ENCODE measurements at regions not wholly inside any gene's neighbourhood (a gene's known extent, or its start where the extent isn't known, plus 50 kb on each side); places are given as distances from the start of the nearest gene placed in this dataset.

DNA sequence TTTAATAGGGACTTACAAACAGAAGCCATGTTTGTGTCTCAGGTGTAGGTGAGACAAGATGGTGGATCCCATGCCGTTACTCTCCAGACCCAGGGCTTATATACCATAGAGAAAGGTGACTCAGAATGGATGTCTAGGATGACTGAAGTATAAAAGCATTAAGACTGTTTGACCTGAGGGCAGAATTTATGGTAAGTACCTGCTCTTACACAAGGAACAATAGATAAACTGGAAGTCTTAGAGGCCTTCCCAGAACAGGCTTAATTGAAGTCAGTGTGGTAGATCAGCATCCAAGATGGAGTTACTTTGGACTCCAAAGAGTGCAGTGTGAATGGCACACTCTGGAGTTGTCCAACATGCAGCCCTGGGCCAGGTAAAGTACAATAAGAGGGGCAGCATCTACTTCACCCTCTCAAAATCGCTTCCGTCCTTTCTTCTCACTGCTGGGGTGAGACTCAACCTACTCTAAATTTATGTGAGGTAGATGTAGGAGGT, 387.0 kb upstream of the DDI1 start:
- no peak overlapping the region for H3K27ac ChIP-seq (ENCODE audit: low read depth, low read length)
- WGBS, 3 donors = 96 to 97% (median 96%) methylated on average over 3 of the region's 3 CpGs

DNA sequence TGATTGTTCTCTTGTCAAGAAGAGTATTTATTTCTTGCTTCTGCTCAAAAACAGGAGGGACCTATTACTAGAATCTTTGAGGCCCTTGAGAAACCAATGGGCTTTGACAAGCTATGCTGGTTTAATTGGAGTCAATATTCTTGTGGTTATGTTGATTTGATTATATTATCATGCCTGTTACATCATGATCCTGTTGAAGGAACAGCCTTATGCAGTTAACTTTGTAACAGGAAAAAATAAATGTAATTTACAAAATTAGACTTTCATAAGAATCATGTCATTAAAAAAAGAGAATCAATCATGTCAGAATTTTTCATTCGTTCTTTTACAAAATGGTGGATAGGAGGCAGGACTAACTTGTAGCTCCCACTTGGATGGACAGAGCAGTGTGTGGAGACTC, 386.1 kb upstream of the DDI1 start:
- no peak overlapping the region for H3K27ac ChIP-seq (ENCODE audit: low read depth, low read length)
- WGBS, 3 donors = 89 to 96% (median 94%) methylated on average over 1 of the region's 1 CpG

- no peak overlapping the region for H3K27ac ChIP-seq (ENCODE audit: low read depth, low read length)
- WGBS, 3 donors = 82 to 96% (median 91%) methylated on average over 5 of the region's 5 CpGs
Observed at GRCh38 chr11:103651341-103651998, 385.0 kb upstream of the DDI1 start.

GRCh38 chr11:103652013-103652412, 384.4 kb upstream of the DDI1 start:
- no peak overlapping the region for H3K27ac ChIP-seq (ENCODE audit: low read depth, low read length)
- 58 to 92% (median 60%) methylated on average over 1 of the region's 1 CpG for WGBS, 3 donors

DNA sequence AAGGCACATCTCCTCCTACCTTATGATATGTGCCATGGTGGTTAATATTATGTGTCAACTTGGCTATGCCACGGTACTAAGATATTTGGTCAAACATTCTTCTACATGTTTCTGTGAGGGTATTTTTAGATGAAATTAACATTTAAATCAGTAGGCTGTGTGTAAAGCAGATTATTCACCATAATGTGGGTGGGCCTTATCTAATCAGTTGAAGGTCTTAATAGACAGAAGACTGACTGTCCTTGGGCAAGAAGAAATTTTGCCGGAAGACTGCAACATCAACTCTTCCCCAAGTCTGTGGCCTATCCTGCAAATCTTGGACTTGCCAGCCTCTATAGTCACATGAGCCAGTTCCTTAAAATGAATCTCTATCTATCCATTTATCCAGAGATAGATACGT, 380.1 kb upstream of the DDI1 start:
- no peak overlapping the region for H3K27ac ChIP-seq (ENCODE audit: low read depth, low read length)
- WGBS, 3 donors = 95 to 96% (median 96%) methylated on average over 3 of the region's 3 CpGs

GRCh38 chr11:103659206-103659618, 377.2 kb upstream of the DDI1 start:
- no peak overlapping the region for H3K27ac ChIP-seq (ENCODE audit: low read depth, low read length)

DNA sequence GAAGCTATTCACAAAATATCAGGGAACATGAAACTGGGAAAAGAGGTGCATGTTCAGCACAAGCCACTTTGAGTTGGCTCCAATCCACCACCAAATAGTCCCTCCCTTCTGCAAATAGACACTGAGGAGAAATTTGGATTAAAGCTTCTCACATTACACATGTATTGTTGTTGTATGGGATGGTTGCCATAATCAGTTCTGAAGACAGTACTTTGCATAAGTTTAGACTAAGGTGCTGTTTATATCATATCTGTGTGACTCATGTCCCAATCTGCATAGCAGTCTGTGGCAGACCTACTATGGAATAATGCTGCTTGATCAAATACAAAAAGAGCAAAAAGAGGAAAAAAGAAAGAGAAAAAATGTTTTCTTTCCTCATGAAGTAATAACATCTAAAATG, 376.7 kb upstream of the DDI1 start:
- no peak overlapping the region for H3K27ac ChIP-seq (ENCODE audit: low read depth, low read length)

GRCh38 chr11:103661185-103661584, 375.3 kb upstream of the DDI1 start:
- H3K27ac ChIP-seq (ENCODE audit: low read depth, low read length) = no peak overlapping the region

- WGBS, 3 donors = 0% methylated on average over 1 of the region's 1 CpG
- no peak overlapping the region for H3K27ac ChIP-seq (ENCODE audit: low read depth, low read length)
Observed at GRCh38 chr11:103661991-103662390, 374.4 kb upstream of the DDI1 start.

- WGBS, 3 donors = 16 to 38% (median 27%) methylated on average over 2 of the region's 2 CpGs
- H3K27ac ChIP-seq (ENCODE audit: low read depth, low read length) = no peak overlapping the region
Observed at GRCh38 chr11:103662880-103663279, 373.6 kb upstream of the DDI1 start.

DNA sequence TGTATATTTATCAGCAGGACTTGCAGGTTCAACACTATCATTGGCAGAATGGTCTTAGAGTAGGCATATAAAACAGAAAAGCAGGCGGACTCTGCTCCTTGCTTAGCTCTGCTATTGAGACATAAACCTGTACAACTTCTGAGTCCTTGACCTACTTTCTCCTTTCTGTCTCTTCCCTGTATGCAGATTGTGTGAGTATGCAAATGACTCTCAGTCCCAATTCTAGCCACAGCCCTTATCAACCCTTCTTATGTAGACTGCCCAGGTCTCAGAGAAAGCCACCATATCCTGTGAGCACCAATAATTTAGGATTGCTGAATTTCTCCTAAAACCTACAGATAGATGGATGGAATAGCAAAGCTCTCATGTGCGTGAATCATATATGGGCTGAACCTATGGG, 367.6 kb upstream of the DDI1 start:
- WGBS, 3 donors = 71 to 95% (median 80%) methylated on average over 2 of the region's 2 CpGs
- no peak overlapping the region for H3K27ac ChIP-seq (ENCODE audit: low read depth, low read length)

GRCh38 chr11:103671143-103671651, 365.2 kb upstream of the DDI1 start:
- WGBS, 3 donors = 55 to 63% (median 58%) methylated on average over 2 of the region's 2 CpGs
- H3K27ac ChIP-seq (ENCODE audit: low read depth, low read length) = no peak overlapping the region

- WGBS, 3 donors = 89 to 95% (median 94%) methylated on average over 2 of the region's 2 CpGs
- no peak overlapping the region for H3K27ac ChIP-seq (ENCODE audit: low read depth, low read length)
Observed at GRCh38 chr11:103673773-103674172, 362.7 kb upstream of the DDI1 start.

GRCh38 chr11:103676413-103676812, 360.0 kb upstream of the DDI1 start:
- WGBS, 3 donors = 70 to 79% (median 71%) methylated on average over 1 of the region's 1 CpG
- H3K27ac ChIP-seq (ENCODE audit: low read depth, low read length) = no peak overlapping the region

DNA sequence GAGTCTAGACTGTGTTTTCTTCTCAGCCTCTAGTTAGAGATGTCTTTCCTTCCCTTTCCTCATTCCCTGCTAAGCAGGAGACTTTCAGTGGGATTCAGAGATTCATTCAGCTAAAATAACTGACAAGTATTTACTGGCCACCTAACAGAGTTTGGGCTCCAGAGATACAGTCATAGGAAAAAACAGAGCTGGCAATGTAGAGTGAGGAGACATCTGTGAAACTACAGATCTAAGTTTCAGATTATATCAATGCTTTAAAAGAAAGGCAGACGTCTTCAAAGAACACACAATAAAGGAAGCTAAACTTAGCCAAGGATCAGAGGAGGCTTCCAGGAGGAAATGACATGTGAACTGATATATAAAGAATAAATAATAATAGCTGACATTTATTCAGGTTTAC, 355.6 kb upstream of the DDI1 start:
- WGBS, 3 donors = 41 to 65% (median 42%) methylated on average over 1 of the region's 1 CpG
- no peak overlapping the region for H3K27ac ChIP-seq (ENCODE audit: low read depth, low read length)

GRCh38 chr11:103681855-103682254, 354.6 kb upstream of the DDI1 start:
- WGBS, 3 donors = 58 to 73% (median 71%) methylated on average over 7 of the region's 7 CpGs
- no peak overlapping the region for H3K27ac ChIP-seq (ENCODE audit: low read depth, low read length)

DNA sequence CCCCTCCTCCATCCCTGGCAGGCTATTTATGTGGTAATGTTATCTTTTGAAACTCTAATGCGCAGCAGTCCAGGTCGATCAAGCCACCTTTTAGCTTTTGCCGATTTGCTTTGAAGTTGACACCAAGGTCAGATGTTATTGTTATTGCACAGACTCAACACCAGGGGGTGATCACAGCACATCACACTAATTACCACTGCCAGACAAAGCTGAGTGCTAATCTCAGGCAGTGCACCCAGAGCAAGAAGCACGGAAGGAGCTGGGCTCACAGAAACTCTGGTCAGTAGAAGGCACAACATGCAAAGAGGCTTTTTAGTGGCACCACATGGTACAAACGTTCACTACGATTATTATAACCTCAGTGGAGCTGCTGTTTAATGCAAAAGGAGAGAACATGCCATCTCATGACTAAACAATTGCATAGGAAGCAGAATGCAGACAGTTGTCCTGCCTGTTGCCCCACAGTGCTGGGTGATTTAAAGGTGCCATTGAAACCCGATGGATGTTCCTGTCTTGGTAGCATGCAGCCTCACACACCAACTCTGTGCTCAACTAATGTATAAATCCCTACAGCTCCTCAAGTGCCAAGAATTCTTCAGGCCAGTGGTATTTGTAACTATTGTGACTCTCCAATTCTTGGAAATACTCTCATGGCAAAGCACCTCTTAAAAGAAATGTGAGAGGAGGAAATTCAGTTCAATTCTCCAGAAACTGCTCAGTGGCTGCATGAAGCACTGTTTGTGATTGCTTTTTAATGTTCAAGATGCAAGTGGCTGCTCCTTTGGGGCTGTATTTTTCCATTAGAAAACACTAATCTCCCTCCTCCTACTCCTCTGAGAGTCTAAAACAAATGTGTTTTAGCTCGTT, 353.9 kb upstream of the DDI1 start:
- WGBS, 3 donors = 10 to 16% (median 13%) methylated on average over 8 of the region's 8 CpGs
- H3K27ac ChIP-seq (ENCODE audit: low read depth, low read length) = no peak overlapping the region

DNA sequence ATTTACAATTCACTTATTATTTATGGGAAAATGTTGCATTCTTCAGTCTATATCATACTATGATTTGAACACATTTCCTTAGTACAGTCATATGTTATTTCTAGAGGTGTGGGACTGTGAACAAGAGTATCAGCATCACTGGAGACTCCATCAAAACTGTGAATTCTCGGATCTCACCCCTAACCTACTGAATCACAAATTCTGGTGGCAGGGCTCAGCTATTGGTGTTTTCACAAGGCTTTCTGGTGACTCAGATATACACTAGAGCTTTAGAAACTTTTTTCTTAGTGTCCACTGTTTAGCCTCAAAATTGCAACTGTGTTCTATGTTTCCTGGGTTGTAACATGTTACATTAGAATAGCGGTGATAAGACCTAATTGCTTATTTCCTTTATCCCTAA, 352.9 kb upstream of the DDI1 start:
- no peak overlapping the region for H3K27ac ChIP-seq (ENCODE audit: low read depth, low read length)
- WGBS, 3 donors = 90 to 93% (median 93%) methylated on average over 2 of the region's 2 CpGs

DNA sequence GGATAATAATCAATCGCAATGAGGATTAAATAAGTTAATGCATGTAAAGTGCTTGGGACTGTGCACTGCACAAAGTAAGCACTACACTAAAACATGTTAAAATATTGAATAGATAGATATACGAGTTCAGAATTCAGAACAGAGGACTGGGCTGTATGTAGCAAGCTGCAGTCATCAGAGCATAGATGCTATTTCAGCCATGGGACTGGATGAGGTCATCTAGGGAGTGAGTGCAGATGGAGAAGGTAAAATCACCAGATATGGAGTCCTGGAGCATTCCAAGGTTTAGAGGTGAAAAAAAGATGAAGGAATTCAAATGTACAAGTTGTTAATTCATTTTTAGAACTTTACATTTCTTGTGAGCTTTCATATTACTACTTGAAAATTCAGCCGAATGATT, 347.5 kb upstream of the DDI1 start:
- 82 to 90% (median 88%) methylated on average over 3 of the region's 3 CpGs for WGBS, 3 donors
- no peak overlapping the region for H3K27ac ChIP-seq (ENCODE audit: low read depth, low read length)

DNA sequence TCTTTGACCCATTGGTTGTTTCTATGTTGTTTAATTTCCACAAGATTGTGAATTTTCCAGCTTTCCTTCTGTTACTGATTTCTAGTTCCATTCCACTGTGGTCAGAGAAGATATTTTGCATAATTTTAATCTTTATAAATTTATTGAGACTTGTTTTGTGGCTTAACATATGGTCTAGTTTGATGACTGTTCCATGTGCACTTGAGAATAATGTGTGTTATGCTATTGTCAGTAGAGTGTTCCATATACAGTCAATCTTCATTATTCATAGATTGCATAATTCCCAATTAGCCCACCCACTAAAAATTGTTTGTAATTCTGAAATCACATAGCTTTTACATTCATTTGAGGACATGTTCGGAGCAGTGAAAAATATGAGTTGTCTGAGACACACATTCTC, 346.1 kb upstream of the DDI1 start:
- H3K27ac ChIP-seq (ENCODE audit: low read depth, low read length) = no peak overlapping the region
- 42 to 97% (median 95%) methylated on average over 1 of the region's 1 CpG for WGBS, 3 donors

All from adipose tissue (tissue), 3 donors.